HCT116 (cell line): ENCODE measurements at regions not wholly inside any gene's neighbourhood (a gene's known extent, or its start where the extent isn't known, plus 50 kb on each side); places are given as distances from the start of the nearest gene placed in this dataset.

Experiments
- ATAC-seq: fragments of 200-7000 bp; cut with Tn5 transposase; 2 replicates; pipeline ENCODE4 v1.9.1; 2020; ENCODE audit warnings: mild to moderate bottlenecking, moderate library complexity
- BruUV-seq: library from RNA; stranded (reverse); fragments of 400-500 nt; replicated peaks from 2 replicates; lab custom pipeline; 2021; lab: Mats Ljungman, UMichigan
- CTCF ChIA-PET: fragments of 300-600 bp; sonication (Branson Sonifier 250); formaldehyde crosslinking; loops from one replicate; lab custom pipeline; 2021; ENCODE audit warnings: antibody characterized with exemption; lab: Charles Lee
- POLR2A ChIA-PET: fragments of 300-600, 350-600 bp; sonication (Branson Sonifier 250); formaldehyde crosslinking; loops from one replicate; lab custom pipeline; 2021; ENCODE audit warnings: antibody characterized with exemption; lab: Charles Lee
- RAD21 ChIA-PET, 2 experiments: fragments of 300-600 bp; sonication (Branson Sonifier 250); formaldehyde crosslinking; loops; one replicate each; lab custom pipeline; 2023; ENCODE audit warnings: low total read pairs in 2 of 2; ENCODE audit not compliant: uncharacterized antibody in 2 of 2, unreplicated experiment in 2 of 2, low non-redundant PET in 1 of 2; lab: Charles Lee
- DNase-seq: peaks from one replicate; pipeline ENCODE4 v3.0.0-alpha.2; 2010; ENCODE audit warnings: low read depth, low spot score
- H2AFZ ChIP-seq: fragments of 200-600 bp; shearing (Covaris generic), sonication (generic); 2 replicates; pipeline ENCODE4 v1.6.1; 2017; ENCODE audit warnings: low read depth, mixed run types, mixed read lengths, antibody characterized with exemption, low read length; ENCODE audit not compliant: poor library complexity, severe bottlenecking
- H3K27ac ChIP-seq: 2 replicates; pipeline ENCODE4 v1.5.1; 2012; ENCODE audit warnings: low read depth, low read length
- H3K27me3 ChIP-seq: fragments of 200-600 bp; sonication (generic); 2 replicates; pipeline ENCODE4 v1.6.1; 2016; ENCODE audit warnings: mixed run types, low read length, mixed read lengths; ENCODE audit not compliant: insufficient read depth
- H3K36me3 ChIP-seq, 2 experiments: fragments of 200-500 bp in 1 of 2; fragments of 200-600 bp in 1 of 2; sonication (Bioruptor generic) in 1 of 2; sonication (generic) in 1 of 2; 2 replicates each; pipeline versions ENCODE4 v1.5.1 to v1.6.1; 2014 to 2016; ENCODE audit warnings: low read length in 2 of 2, inconsistent platforms in 1 of 2, mixed read lengths in 1 of 2, mixed run types in 1 of 2; ENCODE audit not compliant: insufficient read depth in 2 of 2, control insufficient read depth in 1 of 2
- H3K4me1 ChIP-seq, 2 experiments: fragments of 200-600 bp in 1 of 2; sonication (generic) in 1 of 2; 2 replicates each; pipeline versions ENCODE4 v1.5.1 to v1.6.1; 2012 to 2017; ENCODE audit warnings: low read length in 2 of 2, inconsistent platforms in 1 of 2, mild to moderate bottlenecking in 1 of 2, mixed read lengths in 1 of 2, mixed run types in 1 of 2, moderate library complexity in 1 of 2; ENCODE audit not compliant: insufficient read depth in 2 of 2, control insufficient read depth in 1 of 2
- H3K4me2 ChIP-seq: fragments of 200-600 bp; sonication (generic); 2 replicates; pipeline ENCODE4 v1.6.1; 2017; ENCODE audit warnings: mixed run types, low read length, mixed read lengths
- H3K4me3 ChIP-seq, 2 experiments: fragments of 200-600 bp in 1 of 2; sonication (generic) in 1 of 2; replicated peaks in 1 of 2; 2 replicates each; pipeline ENCODE4 v1.5.1; 2011 to 2016; ENCODE audit warnings: low read length in 2 of 2, control low read depth in 1 of 2, low read depth in 1 of 2, mild to moderate bottlenecking in 1 of 2, mixed read lengths in 1 of 2, mixed run types in 1 of 2
- H3K79me2 ChIP-seq: fragments of 200-600 bp; sonication (generic); 2 replicates; pipeline ENCODE4 v1.6.1; 2017; ENCODE audit warnings: mild to moderate bottlenecking, mixed run types, low read length, moderate library complexity, mixed read lengths; ENCODE audit not compliant: insufficient read depth
- H3K9ac ChIP-seq: fragments of 200-600 bp; sonication (generic); 2 replicates; pipeline ENCODE4 v1.6.1; 2016; ENCODE audit warnings: low read length, mixed read lengths
- H3K9me2 ChIP-seq: fragments of 200-600 bp; sonication (generic), shearing (Covaris generic); 2 replicates; pipeline ENCODE4 v1.6.1; 2017; ENCODE audit warnings: mixed run types, mild to moderate bottlenecking, moderate library complexity; ENCODE audit not compliant: insufficient read depth
- H3K9me3 ChIP-seq, 2 experiments: fragments of 200-500 bp in 1 of 2; fragments of 200-600 bp in 1 of 2; sonication (Bioruptor generic) in 1 of 2; sonication (generic) in 1 of 2; 2 replicates each; pipeline ENCODE4 v1.6.1; 2014 to 2017; ENCODE audit warnings: low read length in 2 of 2, mixed read lengths in 2 of 2, inconsistent platforms in 1 of 2, low read depth in 1 of 2, mild to moderate bottlenecking in 1 of 2, mixed run types in 1 of 2, moderate library complexity in 1 of 2; ENCODE audit not compliant: control insufficient read depth in 1 of 2, insufficient read depth in 1 of 2
- H4K20me1 ChIP-seq: fragments of 200-600 bp; sonication (generic), shearing (Covaris generic); 2 replicates; pipeline ENCODE4 v1.6.1; 2017; ENCODE audit warnings: mixed run types, mild to moderate bottlenecking, moderate library complexity; ENCODE audit not compliant: insufficient read depth
- EGR1 ChIP-seq: IDR thresholded peaks from 2 replicates; pipeline ENCODE4 v1.6.1; 2012; ENCODE audit warnings: low read depth
- EZH2 ChIP-seq: fragments of 200-600 bp; sonication (generic); IDR thresholded peaks from 2 replicates; pipeline ENCODE4 v1.6.1; 2017; ENCODE audit warnings: antibody characterized with exemption, mixed run types
- EZH2phosphoT487 ChIP-seq: fragments of 200-600 bp; IDR thresholded peaks from 2 replicates; pipeline ENCODE4 v1.6.1; 2018; ENCODE audit warnings: antibody characterized with exemption, borderline replicate concordance
- FOSL1 ChIP-seq: IDR thresholded peaks from 2 replicates; pipeline ENCODE4 v1.6.1; 2012; ENCODE audit warnings: low read depth
- POLR2AphosphoS5 ChIP-seq: IDR thresholded peaks from 2 replicates; pipeline ENCODE4 v1.6.1; 2011; ENCODE audit warnings: mild to moderate bottlenecking, low read depth, low read length, moderate library complexity
- RAD21 ChIP-seq: IDR thresholded peaks from 2 replicates; pipeline ENCODE4 v1.6.1; 2012; ENCODE audit warnings: low read depth, mild to moderate bottlenecking
- REST ChIP-seq: IDR thresholded peaks from 2 replicates; pipeline ENCODE4 v1.6.1; 2012; ENCODE audit warnings: low read depth
- SIN3A ChIP-seq: IDR thresholded peaks from 2 replicates; pipeline ENCODE4 v1.6.1; 2012; ENCODE audit warnings: low read depth
- TCF7L2 ChIP-seq: IDR thresholded peaks from 2 replicates; pipeline ENCODE4 v1.7.0; 2011; ENCODE audit warnings: borderline replicate concordance, inconsistent platforms; ENCODE audit not compliant: insufficient read depth, insufficient read length; ENCODE audit errors: extremely low read depth
- ZNF274 ChIP-seq: fragments of 200-500 bp; sonication (Bioruptor generic); IDR thresholded peaks from 2 replicates; pipeline ENCODE4 v1.6.1; 2014; ENCODE audit warnings: mild to moderate bottlenecking, low read depth, low read length, inconsistent platforms
- intact Hi-C: fragments of 100-400 bp; cut with micrococcal nuclease; formaldehyde crosslinking; loops from 2 replicates; pipeline ENCODE4 v1.10.0; 2022
- TF ChIP-seq, protein P1 (sequence below): IDR thresholded peaks from 2 replicates; pipeline ENCODE4 v1.6.1; 2012
- TF ChIP-seq, protein P2 (sequence below): IDR thresholded peaks from 2 replicates; pipeline ENCODE4 v1.6.1; 2011; ENCODE audit warnings: mild to moderate bottlenecking, low read length, moderate library complexity; ENCODE audit not compliant: insufficient replicate concordance; ENCODE audit errors: extremely low read depth
- TF ChIP-seq, protein P3 (sequence below): IDR thresholded peaks from 2 replicates; pipeline ENCODE4 v1.6.1; 2012

DNA sequence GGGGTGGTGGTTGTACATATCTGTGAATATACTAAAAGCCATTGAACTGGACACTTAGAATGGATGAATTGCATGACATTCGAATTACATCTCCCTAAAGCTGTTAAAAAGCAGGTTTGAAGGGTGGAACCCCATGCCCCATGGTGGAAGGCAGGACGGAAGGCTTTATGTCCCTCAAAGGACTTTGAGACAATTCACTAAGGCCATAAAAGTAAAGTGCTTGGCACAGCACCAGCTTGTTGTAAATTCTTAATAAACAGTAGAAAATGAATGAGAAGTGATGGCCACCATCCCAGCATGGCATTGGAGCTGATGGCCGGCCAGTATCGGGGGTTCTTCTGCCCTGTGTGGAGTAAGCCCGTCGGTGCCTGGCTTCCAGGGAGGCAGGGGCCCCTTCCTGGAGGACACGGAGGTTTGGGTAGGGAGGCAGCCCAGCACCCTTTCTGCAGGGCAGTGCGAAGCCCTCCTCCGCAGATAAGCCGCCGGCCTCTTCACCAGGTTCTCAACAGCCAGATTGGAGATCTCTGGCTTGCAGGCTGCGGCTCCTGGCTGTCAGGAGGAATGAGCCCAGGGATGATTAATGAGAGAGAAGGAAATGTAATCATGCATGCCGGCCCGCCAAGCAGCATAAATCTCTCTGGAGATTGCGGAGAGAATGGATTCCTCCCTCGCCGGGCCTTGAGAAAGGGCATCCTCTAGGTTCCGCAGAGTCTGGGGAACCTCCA, 346.9 kb downstream of the FOXL1 start (continued):
- TF ChIP-seq REST (no peak), EGR1 (no peak), EZH2phosphoT487 (no peak), POLR2AphosphoS5 (no peak), SIN3A (no peak), ZNF274 (no peak), FOSL1 (no peak)
- TF ChIP-seq, protein P1, sequence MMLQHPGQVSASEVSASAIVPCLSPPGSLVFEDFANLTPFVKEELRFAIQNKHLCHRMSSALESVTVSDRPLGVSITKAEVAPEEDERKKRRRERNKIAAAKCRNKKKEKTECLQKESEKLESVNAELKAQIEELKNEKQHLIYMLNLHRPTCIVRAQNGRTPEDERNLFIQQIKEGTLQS = no peak
- TF ChIP-seq, all 23 proteins: peak for 0

DNA sequence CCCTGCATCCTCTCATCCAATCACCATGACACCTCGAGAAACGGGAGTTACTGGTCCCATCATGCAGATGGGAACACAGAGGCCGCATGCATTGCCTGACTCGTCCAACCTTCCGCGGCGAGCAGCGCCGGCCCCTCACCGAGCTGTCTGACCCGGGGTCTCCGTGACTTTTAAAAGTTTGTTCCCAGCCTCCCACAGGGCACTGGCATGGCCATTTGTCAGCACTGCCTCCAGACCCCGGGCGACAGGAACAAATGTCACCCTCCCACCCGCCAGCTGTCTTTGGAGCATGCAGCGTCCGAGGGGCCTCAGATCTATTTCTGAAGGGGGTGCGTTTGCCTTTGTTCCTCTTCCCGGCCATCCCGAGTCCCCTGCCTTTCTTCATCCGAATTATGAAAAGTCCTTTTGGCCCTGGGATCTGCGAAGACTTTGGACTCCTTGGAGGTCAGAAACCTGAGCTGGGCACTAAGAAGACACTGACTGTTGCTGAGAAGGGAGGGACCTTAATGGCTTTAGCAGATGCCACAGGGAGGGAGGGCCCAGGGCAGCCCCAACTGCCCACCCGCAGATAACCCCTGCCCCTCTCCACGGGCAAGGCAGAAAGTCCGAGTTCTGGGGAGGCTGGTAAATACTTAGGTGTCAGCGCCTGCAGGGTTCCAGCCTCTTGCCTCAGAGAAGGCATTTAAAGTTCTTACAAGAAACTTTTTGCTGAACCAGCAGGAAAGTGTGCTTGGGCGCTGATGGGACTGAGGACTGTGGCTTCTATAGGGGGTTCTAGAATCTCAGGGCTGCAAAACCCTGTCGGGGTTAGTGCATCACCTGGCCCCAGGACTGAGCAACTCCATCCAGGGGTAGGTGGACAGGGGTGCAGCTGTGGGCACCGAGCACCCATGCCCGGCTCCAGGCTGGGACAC, 348.1 kb downstream of the FOXL1 start:
- intact Hi-C loops = no loop called here
- Histone ChIP-seq H4K20me1 (no peaks in the 10 kb centered on the region), H3K9me2 (no peaks in the 10 kb centered on the region), H3K9me3 (no peaks in the 10 kb centered on the region), H3K4me2 (no peak overlapping the region), H3K36me3 (no peaks in the 10 kb centered on the region), H3K27me3 (peaks cover 29% of the 10 kb centered on the region), H3K9ac (no peak overlapping the region), H3K27ac (no peak overlapping the region), H3K4me1 (no peaks in the 10 kb centered on the region), H3K79me2 (no peaks in the 10 kb centered on the region), H3K4me3 (no peak overlapping the region), H2AFZ (no peak overlapping the region)
- ChIA-PET CTCF (no interaction called here), RAD21 (no interaction called here), POLR2A (no interaction called here)
- TF ChIP-seq EZH2 (no peak), TCF7L2 (no peak), SIN3A (no peak), RAD21 (no peak)
- TF ChIP-seq, protein P2, sequence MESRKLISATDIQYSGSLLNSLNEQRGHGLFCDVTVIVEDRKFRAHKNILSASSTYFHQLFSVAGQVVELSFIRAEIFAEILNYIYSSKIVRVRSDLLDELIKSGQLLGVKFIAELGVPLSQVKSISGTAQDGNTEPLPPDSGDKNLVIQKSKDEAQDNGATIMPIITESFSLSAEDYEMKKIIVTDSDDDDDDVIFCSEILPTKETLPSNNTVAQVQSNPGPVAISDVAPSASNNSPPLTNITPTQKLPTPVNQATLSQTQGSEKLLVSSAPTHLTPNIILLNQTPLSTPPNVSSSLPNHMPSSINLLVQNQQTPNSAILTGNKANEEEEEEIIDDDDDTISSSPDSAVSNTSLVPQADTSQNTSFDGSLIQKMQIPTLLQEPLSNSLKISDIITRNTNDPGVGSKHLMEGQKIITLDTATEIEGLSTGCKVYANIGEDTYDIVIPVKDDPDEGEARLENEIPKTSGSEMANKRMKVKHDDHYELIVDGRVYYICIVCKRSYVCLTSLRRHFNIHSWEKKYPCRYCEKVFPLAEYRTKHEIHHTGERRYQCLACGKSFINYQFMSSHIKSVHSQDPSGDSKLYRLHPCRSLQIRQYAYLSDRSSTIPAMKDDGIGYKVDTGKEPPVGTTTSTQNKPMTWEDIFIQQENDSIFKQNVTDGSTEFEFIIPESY = no peak
- TF ChIP-seq, protein P3, sequence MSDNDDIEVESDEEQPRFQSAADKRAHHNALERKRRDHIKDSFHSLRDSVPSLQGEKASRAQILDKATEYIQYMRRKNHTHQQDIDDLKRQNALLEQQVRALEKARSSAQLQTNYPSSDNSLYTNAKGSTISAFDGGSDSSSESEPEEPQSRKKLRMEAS = no peak
- BruUV-seq = no TSS peak
- ATAC-seq (no peak), DNase-seq (no peak)
